Kidney glomerular epithelial cell (primary cell): ENCODE measurements at regions not wholly inside any gene's neighbourhood (a gene's known extent, or its start where the extent isn't known, plus 50 kb on each side); places are given as distances from the start of the nearest gene placed in this dataset.
"Not testable (repeated sequence)": the region's sequence is repeated elsewhere in the genome, so short reads cannot be mapped to it uniquely, and the experiment has no call there.

ENCODE experiments used
- DNase-seq: peaks from one replicate; lab custom pipeline; 2025; lab: John Stamatoyannopoulos, UW

DNA sequence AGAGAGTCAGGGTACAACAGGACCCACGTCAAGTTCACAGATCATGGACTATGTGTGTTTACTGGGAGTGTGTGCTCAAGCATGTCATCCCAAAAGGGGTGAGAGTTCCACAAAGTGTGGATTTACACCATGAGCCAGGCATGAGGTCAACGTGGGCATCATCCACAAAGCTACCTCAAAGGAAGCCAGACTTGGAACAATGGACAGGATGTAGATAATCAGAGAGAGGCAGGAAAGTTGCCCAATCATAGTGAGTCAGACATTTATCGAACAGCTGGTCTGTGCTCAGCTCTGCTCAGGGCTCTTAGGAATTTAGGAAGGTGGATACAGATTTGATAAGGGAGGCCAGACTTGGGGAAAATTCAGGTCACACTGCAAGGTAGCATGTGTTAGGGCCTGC lies 317.2 kb upstream of the CDYL start:
- peak; percentile 39 for DNase-seq

DNA sequence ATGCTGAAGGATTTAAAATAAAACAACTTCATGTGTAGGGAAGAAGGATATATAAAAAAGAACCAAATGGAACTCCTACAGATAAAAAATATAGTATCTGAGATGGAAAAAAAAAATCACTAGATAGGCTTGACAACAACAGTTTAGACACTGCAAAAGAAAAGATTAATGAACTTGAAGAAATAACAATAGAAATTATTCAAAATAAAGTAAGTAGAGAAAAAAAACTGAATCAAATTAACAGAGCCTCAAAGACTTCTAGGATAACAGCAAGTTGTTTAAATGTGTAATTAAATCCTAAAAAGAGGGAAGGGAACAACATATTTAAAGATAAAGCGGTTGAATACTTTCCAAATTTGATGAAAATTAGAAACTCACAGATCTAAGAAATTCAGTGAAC lies 316.3 kb upstream of the ECI2 start:
- DNase-seq = no peak

DNA sequence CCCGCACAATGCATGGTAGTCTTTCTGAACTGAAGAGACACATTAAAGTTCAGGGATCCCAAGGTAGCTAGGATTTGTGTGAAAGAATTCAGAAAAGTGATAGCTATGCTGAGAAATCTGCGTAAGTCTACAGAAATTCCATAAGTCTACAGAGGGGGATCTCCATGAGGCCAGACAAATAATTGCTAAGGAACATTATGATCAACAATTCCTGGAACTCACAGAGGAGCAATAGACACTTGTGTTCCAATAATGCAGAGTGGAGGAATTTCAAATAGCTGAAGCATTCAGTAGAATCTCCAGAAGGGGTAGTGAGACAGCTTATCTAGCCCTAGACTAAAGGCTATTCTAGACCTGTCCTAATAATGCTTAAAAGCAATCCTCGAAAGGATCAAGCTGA lies 315.7 kb upstream of the ECI2 start:
- DNase-seq = no peak

GRCh38 chr6:4450237-4450636 lies 314.9 kb upstream of the ECI2 start:
- DNase-seq = no peak

GRCh38 chr6:4449409-4449808 lies 314.0 kb upstream of the ECI2 start:
- no peak for DNase-seq

DNA sequence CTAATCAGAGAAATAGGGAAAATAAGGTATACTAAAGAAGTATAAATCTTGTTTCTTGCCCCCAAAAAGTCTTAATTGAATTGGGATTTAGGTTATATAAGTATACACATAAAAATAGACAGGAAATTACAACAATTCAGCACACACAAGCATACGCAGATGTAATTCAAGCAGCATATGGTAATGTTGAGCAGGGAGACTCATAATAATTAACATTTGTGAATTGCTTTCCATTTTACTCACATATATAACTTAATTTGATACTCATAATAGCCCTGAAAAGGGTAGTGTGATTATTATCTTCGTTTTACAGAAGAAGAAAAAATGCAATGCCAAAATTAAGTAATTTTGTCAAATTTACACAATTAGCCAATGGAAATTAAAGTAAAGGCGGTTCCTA lies 313.5 kb upstream of the ECI2 start:
- DNase-seq = no peak

DNA sequence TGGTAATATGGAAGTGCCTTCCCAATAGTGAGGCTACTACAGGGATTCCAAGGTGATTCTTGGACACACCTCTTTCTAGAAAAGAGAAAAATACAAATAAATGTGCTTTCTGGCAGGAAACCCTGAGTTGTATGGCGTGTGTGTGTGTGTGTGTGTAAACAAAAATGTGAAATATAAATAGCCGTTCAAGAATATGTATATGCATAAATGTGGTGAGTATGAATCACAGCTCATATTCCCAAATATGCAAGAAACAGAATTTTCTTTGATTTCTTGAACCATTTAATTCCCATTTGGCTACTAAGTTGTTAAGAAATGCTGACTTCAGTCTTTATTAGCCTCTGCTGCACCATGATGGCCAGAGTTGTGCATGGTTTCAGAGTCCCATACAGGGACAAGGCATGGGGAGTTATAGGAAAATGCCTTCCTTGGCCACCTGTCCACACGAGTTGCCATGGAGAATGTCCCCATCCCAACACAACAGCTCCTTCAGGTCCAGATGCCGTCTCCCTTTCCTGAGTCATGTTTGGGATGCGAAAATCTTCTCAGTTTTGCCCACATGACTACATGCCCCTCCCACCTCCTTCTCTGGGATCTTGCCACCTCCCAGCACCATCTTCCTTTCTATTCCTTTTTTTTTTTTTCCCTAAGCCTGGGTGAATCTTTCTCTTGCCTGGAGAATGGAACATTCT lies 312.4 kb upstream of the ECI2 start:
- no peak for DNase-seq

GRCh38 chr6:4446982-4447381 lies 311.6 kb upstream of the ECI2 start:
- DNase-seq = no peak

- peak; percentile 5 for DNase-seq
Measured at GRCh38 chr6:4441981-4442434, 306.6 kb upstream of the ECI2 start.

DNA sequence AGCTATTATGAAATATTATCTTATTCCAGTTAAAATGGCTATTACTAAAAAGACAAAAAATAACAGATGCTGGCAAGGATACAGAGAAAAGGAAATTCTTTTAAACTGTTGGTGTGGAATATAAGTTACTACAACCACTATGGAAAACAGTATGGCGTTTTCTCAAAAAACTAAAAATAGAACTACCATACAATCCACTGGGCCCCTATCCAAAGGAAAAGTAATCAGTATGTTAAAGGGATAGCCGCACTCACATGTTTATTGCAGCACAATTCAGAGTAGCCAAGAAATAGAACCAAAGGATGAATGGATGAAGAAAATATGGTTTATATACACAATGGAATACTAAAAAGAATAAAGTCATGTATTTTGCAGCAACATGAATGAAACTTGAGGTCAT lies 303.8 kb upstream of the ECI2 start:
- no peak for DNase-seq

- DNase-seq = no peak
Measured at GRCh38 chr6:4437342-4437741, 302.0 kb upstream of the ECI2 start.

- no peak for DNase-seq
Measured at GRCh38 chr6:4435981-4436445, 300.6 kb upstream of the ECI2 start.

DNA sequence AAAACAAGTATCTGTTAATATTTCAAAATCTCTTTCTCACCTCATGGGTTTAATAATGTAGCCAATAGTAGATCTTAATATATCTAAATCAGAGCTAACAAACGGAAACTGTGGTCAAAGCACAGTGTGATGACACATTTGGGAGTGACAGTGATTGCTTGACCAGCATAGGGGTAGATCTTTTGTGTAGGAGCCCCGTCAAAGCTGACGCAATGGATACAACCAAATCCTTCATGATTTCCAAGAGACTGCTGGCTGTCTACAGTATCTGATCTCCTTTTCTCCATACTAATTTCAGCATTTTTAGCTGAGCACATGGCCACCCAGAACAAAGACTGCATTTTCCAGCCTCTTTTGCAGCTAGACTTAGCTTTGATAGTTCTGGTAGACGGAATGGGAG lies 299.3 kb upstream of the ECI2 start:
- no peak for DNase-seq

DNA sequence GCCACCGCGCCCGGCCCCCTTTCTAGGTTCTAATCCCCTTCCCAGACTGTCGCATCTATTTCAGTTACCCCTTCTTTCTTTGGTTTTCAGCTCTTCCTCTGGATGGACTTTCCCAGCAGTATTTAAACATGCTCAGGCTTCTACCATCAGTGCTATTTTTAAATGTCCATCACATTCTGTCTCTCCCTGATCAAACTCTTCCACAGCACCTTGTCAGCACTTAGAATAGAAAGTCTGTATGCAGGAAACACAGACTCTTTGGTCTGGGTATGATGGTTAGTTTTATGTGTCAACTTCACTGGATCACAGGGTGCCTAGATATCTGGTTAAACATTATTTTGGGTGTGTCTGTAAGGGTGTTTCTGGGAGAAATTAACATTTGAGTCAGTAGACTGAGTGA lies 297.8 kb upstream of the ECI2 start:
- no peak for DNase-seq

DNA sequence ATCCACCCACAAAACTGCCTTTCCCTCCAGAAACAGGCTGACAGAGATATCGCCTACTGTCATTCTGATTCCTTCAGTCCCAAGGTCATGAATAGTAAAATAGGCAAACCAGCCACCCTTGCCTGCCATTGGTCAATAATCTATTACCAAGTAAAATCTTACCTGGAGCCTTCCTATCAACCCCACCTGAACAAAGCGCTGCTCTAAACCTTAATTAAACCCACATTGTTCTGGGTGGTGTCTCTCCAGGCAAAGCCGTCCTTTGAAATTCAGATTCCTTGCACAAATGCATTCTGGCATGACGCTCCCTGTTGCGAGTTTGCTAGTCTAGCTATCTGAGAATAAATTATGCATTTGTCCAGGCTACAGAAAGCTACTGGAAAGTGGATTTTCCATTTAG lies 291.6 kb upstream of the ECI2 start:
- no peak for DNase-seq

- DNase-seq = no peak
Measured at GRCh38 chr6:4421837-4422236, 286.5 kb upstream of the ECI2 start.

DNA sequence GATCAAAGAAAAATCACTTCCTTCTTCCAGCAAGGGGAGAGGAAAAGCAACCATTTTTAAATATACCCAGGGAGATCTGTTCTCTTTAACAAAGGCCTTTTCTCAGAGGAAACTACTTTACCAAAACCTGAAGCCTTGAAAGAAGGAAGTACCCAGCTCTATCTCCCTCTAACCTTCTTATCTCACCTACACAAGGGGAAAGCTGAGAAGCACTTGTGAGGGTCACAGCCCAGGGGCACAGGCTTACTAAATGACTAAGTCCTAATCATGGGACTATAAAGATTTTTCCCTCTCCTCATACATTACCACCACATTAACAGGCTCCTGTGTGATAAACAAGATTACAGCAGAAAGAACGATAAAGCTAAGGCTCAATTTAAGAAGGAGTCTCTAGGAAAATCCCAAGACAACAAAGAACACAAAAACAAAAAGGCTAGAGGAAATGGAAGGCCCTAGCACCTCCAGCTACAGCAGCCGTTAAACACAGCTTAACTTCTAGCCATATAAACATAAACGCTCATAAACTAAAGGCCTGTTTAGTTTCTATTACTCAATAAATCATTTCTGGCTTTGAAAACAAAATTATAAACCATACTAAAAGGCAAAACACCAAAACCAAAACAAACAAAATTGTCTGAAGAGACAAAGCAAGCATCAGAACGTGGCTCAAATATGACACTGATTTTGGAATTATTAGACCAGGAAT lies 284.9 kb upstream of the ECI2 start:
- DNase-seq = no peak

- no peak for DNase-seq
Measured at GRCh38 chr6:4415549-4415948, 280.2 kb upstream of the ECI2 start.

GRCh38 chr6:4414078-4414477 lies 278.7 kb upstream of the ECI2 start:
- not testable (repeated sequence) for DNase-seq

DNA sequence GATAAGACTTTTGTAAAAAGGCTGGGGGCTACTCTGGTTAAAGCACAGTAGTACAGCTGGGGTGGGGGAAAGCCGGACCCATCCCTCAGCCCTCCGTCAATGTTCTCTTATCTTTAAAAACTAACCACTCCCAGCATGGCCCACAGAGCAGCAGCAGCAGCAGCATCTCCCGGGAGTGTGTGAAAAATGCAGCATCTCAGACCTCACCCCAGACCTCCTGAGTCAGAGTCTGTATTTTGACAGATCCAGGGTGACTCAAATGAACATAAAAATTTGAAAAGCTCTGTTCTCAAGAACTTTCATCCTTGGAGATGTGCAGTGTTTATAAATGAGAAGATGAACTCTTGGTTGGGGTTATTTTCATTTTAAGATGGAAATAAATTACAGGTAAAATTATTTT lies 277.7 kb upstream of the ECI2 start:
- no peak for DNase-seq

- no peak for DNase-seq
Measured at GRCh38 chr6:4412488-4412887, 277.1 kb upstream of the ECI2 start.

DNA sequence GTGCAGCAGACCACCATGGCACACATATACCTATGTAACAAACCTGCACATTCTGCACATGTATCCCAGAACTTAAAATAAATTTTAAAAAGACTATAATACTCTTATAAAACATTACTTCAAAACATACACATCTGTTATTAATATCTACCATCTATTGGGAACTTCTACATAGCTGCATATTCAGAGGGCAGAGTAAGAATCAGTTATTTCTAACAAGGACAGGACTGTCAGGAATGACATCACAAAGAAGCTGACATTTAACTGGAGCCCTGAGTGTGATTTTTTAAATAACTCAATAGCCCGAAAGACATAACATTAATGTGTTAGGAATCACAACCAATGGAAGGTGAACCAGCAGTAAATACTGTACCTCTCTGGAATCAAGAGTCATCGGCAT lies 276.7 kb upstream of the ECI2 start:
- no peak for DNase-seq

DNA sequence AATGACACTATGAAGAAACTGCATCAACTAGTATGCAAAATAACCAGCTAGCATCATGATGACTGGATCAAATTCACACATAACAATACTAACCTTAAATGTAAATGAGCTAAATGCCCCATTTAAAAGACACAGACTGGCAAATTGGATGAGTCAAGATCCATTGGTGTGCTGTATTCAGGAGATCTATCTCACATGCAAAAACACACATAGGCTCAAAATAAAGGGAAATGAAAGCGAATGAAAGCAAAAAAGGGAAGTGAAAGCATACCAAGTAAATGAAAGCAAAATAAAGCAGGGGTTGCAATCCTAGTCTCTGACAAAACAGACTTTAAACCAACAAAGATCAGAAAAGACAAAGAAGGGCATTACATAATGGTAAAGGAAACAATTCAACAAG lies 272.3 kb upstream of the ECI2 start:
- DNase-seq = not testable (repeated sequence)
